Fibroblast of pulmonary artery (primary cell): ENCODE measurements at regions not wholly inside any gene's neighbourhood (a gene's known extent, or its start where the extent isn't known, plus 50 kb on each side); places are given as distances from the start of the nearest gene placed in this dataset.
"Not testable (repeated sequence)": the region's sequence is repeated elsewhere in the genome, so short reads cannot be mapped to it uniquely, and the experiment has no call there.

Experiments
- DNase-seq: peaks from one replicate; pipeline ENCODE4 v3.0.0-alpha.2; 2010; ENCODE audit warnings: low read depth
- H3K4me3 ChIP-seq: replicated peaks from 2 replicates; pipeline ENCODE4 v1.5.1; 2011; ENCODE audit warnings: low read depth, mild to moderate bottlenecking, control low read depth, low read length, moderate library complexity
- TF ChIP-seq, protein P1 (sequence below): IDR thresholded peaks from 2 replicates; pipeline ENCODE4 v1.5.1; 2011; ENCODE audit warnings: mild to moderate bottlenecking, control low read depth, low read length, inconsistent platforms; ENCODE audit errors: missing control alignments

DNA sequence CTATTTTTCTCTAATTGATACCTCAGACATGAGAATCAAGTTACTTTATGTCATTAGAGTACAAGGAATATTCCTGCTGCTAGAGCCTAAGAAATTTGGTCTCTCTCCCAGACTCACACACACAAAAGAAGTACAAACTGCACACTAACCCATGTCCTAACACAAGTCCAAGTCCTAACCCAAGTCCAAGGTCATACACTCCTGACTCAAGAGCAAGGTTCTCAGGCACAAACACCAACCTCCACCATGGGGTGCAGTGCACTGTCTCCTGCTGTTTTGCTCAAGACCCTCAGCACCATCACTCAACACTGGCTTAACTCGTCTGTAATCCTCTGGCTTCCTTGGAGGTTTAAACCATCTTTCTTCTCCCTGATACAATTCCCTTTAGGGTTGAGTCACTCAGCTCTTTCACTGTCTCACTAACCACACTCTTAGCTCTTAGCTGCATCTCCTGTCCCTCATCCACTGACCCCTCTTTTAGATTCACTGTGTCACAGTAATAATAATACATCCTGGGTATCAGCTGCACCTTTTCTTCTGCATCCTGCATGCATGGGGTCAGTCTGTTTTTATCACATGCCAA is 129.8 kb downstream of the BCL2L11 start:
- no peak overlapping the region for H3K4me3 ChIP-seq
- no peak for DNase-seq

DNA sequence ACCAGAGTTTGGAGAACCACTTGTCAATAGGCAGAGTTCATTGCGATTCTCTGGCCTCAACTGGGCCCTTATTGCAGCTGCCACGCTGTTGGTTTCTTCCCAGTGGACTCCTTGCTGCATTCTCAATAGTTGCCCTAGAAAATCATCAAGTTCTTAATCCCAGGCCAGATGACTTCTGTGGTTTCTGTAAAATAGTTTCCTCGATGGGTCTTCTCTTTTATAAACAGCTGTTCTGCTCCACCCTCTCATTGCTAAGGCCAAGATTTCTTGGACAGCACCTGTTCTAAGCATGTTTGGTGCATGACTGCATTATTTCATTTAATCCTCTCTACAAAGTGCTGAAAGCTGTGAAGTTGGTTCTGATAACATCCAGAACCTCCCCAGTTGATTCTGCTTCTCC is 131.0 kb downstream of the BCL2L11 start:
- DNase-seq, result no peak
- TF ChIP-seq, protein P1, sequence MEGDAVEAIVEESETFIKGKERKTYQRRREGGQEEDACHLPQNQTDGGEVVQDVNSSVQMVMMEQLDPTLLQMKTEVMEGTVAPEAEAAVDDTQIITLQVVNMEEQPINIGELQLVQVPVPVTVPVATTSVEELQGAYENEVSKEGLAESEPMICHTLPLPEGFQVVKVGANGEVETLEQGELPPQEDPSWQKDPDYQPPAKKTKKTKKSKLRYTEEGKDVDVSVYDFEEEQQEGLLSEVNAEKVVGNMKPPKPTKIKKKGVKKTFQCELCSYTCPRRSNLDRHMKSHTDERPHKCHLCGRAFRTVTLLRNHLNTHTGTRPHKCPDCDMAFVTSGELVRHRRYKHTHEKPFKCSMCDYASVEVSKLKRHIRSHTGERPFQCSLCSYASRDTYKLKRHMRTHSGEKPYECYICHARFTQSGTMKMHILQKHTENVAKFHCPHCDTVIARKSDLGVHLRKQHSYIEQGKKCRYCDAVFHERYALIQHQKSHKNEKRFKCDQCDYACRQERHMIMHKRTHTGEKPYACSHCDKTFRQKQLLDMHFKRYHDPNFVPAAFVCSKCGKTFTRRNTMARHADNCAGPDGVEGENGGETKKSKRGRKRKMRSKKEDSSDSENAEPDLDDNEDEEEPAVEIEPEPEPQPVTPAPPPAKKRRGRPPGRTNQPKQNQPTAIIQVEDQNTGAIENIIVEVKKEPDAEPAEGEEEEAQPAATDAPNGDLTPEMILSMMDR, result no peak
- no peak overlapping the region for H3K4me3 ChIP-seq

More for the DNA sequence above, 129.8 kb downstream of the BCL2L11 start:
- TF ChIP-seq, protein P1, result no peak

DNA sequence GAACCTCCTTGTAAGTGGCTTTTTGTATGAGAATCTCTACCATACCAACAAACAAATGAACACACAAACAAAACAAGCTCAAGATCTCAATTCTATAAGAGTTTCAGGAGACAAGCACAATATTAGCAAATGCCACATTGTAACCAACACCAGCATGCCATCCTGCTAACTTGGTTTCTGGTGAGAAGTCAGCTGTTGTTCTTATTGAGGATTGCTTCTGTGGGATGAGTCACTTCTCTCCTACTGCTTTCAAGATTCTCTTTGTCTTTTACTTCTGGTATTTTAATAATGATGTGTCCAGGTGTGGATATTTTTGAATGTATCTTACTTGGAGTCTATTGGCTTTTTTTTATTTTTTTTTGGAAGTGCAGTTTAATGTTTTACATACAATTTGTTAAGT is 131.7 kb downstream of the BCL2L11 start:
- TF ChIP-seq, protein P1, result no peak
- DNase-seq, result peak; percentile 11
- H3K4me3 ChIP-seq, result no peak overlapping the region

DNA sequence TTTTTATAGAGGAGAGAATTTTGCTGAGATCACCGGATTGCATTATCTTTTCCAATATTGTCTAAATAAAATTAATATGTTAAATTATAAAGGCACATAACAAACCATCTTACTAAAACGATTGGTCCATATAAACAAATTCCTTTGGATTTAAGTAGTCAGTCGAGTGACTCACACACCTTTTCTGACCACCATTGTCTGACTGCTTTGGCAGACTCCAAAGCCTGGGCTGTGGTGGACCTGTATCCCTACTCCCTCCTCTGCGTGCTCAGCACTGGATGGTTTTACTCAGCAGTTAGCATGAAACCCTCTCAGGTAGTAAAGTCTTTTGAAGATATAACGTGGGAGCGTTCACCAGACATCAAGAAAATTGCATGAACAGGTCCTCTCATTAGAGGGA is 134.2 kb downstream of the BCL2L11 start:
- H3K4me3 ChIP-seq, result not testable (repeated sequence)
- DNase-seq, result peak; percentile 13

DNA sequence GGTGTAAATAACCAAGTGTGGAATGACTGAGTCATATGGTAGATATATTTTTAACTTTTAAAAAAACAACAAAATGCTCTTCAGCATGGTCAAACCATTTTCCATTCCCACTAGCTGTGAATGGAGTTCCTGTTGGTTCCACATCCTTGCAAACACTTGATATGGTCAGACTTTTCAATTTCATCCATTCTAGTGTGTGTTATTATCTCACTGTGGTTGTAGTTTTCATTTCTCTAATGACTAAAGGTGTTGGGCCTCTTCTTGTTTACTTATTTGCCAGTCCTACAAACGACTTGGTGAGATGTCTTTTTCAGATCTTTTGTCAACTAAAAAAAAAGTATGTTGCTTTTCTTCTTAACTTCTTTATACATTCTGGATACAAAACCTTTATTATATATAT is 135.9 kb downstream of the BCL2L11 start:
- not testable (repeated sequence) for H3K4me3 ChIP-seq, DNase-seq

DNA sequence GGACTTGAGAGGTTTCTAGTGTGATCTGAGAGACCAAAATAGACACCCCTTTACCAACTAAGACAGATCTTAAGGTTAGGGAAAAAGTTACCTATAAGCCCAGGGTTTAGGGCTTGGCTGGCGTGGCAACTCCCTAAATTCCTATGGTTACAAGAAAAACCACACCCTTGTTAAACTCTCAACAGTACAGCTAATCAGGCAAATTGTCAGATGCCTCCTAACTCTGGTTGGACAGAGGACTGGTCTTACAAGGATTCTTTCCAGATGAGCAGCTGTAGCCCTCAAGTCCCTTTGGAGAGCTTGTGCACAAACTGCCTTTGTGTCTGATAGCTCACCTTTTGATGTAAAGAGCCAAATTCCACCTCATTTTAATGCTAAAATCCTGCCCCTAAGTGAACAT is 136.9 kb downstream of the BCL2L11 start:
- H3K4me3 ChIP-seq, DNase-seq: not testable (repeated sequence)

DNA sequence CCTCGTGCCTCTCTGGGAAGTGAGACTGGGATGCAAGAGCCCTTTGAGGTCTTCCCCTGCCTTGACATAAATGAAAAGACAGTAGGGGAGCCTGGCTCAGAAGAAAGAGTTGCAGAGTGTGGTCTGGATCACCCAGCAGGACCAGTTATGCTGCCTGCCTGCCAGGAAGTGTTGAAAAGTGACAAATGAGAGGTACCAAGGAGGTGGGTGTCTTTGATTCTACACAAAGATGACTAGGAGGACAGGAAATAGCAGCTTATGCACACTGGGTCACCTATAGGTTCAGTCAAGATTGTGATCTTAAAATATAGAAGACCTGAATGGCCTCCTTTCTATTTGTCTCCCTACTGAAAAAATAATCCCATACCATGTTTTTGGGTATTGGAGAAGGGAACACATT is 137.6 kb downstream of the BCL2L11 start:
- not testable (repeated sequence) for DNase-seq, H3K4me3 ChIP-seq

DNA sequence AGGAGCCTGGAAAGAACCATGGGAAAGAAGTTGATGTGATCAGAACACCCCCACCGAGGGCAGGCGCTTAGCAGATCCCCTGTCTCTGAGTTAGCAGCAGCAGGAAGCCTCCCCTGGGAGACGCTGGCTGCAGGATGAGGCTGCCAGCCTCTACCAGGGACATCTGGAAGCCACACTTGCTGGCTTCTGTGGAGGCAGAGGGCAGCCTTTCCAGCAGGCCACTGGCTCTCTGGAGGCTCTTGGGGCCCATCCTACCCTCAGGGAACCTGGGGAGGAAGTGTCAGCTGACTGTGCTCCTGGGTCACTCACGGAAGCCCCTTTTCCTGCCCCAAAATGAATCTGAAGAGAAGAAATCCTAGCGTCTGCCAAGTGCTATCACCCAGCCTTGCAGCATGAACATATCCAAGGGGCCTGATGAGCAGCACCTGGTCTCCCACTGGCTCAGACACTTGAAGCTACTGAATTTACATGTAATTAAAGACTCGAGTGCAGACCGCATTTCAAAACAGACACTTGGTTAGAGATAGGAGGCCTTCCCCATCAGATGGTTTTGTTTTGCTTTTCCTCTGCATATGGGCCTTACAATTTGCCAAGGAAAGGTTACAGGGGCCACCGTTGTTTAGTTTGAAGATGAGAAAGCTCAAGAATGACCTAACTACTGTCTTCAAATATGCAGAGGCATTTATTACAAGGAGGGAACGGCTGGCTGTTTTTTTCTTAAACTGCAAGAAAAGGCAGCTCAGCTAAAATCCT is 142.1 kb downstream of the BCL2L11 start:
- H3K4me3 ChIP-seq, result not testable (repeated sequence)

DNA sequence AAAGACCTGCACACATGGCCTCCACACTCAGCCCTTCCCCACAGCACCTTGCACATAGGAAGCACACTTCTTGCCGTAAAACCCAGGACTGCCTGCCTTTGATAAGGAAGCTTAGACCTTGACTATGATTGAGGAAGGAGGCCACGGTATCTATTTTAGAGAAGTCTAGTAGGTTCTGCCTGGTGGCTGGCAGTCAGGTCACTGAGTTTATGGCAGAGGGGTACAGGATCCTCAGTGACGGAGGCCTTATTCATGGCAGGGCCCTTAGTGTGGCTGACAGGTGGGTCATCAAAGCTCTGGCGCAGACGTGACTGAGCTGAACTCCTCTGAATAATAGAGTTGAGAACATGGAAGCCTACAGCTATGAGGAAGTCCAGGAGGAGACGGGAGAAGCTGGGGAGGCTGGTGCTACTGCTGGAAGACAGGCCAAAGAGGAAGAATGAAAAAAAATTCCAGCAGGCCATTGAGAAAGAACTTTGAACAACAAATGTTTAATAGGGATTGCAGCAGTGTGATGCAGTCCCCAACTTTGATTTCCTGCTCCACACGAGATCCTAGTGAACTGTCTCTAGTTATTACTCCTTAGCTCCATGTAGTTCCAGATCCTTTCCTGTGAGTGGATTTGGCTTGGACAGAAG is 142.8 kb downstream of the BCL2L11 start:
- DNase-seq, H3K4me3 ChIP-seq: not testable (repeated sequence)

More for the DNA sequence above, 142.1 kb downstream of the BCL2L11 start:
- DNase-seq, result not testable (repeated sequence)

DNA sequence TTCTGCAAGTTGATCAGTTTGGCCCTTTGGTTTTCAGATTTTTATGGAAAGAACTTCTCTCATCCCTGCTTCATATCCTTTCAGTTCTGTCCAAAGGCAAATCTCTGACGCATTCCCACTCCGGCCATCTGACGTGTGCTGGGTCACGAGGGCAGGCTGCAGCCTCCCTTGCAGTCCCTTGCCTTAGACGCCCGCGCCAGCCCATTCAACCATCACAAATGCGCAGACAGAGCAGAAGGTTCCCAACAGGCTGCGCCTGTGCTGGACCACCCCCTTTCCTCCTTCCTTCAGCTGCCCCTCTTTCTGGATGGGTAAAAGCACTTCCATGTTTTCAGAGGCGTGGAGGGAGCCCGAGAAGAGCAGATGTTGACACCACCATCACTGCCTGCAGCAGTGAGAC is 144.2 kb downstream of the BCL2L11 start:
- not testable (repeated sequence) for DNase-seq, H3K4me3 ChIP-seq

DNA sequence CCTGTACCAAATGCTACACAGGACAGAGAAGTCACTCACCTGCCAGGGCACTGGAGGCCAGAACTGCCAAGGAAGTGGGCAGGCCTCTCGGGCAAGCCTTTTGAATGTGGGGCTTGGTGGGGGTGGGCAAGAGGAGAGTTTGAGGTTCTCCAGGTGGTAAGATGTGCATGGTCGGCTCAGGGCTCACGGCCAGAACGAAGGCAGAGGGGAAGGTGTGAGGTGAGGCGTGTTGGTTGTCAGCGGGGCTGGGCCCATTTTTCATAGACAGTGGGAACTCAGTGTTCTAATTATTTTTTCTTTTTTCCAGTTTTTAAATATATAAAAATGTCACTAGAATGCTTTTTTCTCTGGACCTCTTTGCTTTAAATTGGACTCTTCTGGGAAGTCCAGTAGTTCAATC is 145.8 kb downstream of the BCL2L11 start:
- not testable (repeated sequence) for H3K4me3 ChIP-seq, DNase-seq
